Endothelial cell of umbilical vein (primary cell): ENCODE measurements at regions not wholly inside any gene's neighbourhood (a gene's known extent, or its start where the extent isn't known, plus 50 kb on each side); places are given as distances from the start of the nearest gene placed in this dataset.

ENCODE experiments used
- BruUV-seq: library from RNA; stranded (reverse); fragments of 400-500 nt; replicated peaks from 2 replicates; lab custom pipeline; 2021; lab: Mats Ljungman, UMichigan
- CTCF ChIA-PET: fragments of 300-600, 350-600 bp; sonication (Branson Sonifier 250); formaldehyde crosslinking; loops from one replicate; lab custom pipeline; 2021; ENCODE audit warnings: antibody characterized with exemption, inconsistent platforms; lab: Charles Lee
- POLR2A ChIA-PET: fragments of 300-600, 350-600 bp; sonication (Branson Sonifier 250); formaldehyde crosslinking; loops from one replicate; lab custom pipeline; 2021; ENCODE audit warnings: antibody characterized with exemption, inconsistent platforms; lab: Charles Lee
- DNase-seq: peaks from one replicate; pipeline ENCODE4 v3.0.0-alpha.2; 2011; ENCODE audit warnings: low read depth, low spot score
- FAIRE-seq: peaks from 2 replicates; lab custom pipeline; 2011; peaks lifted over from hg19 to GRCh38; lab: Jason Lieb, UNC
- H2AFZ ChIP-seq: 2 replicates; pipeline ENCODE4 v1.6.0; 2012; ENCODE audit warnings: low read depth, low read length, control low read depth, inconsistent platforms
- H3K27ac ChIP-seq: 2 replicates; pipeline ENCODE4 v1.5.1; 2011; ENCODE audit warnings: low read depth, mild to moderate bottlenecking, control low read depth, low read length, moderate library complexity; ENCODE audit not compliant: insufficient read depth
- H3K27me3 ChIP-seq, 2 experiments: 2 replicates each; pipeline versions ENCODE4 v1.6.0 to v1.6.1; 2011; ENCODE audit warnings: low read length in 2 of 2, mixed read lengths in 1 of 2; ENCODE audit not compliant: control insufficient read depth in 2 of 2, insufficient read depth in 2 of 2
- H3K36me3 ChIP-seq, 2 experiments: 2 replicates in 1 of 2; 3 replicates in 1 of 2; pipeline ENCODE4 v1.5.1; 2011; ENCODE audit warnings: low read length in 2 of 2, mild to moderate bottlenecking in 1 of 2, moderate library complexity in 1 of 2; ENCODE audit not compliant: control insufficient read depth in 2 of 2, insufficient read depth in 2 of 2; ENCODE audit errors: extremely low read depth in 1 of 2
- H3K4me1 ChIP-seq: 3 replicates; pipeline ENCODE4 v1.5.1; 2011; ENCODE audit warnings: mild to moderate bottlenecking, low read length; ENCODE audit not compliant: control insufficient read depth, insufficient read depth; ENCODE audit errors: extremely low read depth
- H3K4me2 ChIP-seq: 2 replicates; pipeline ENCODE4 v1.6.1; 2011; ENCODE audit warnings: low read length, control low read depth, mixed read lengths; ENCODE audit not compliant: insufficient read depth
- H3K4me3 ChIP-seq, 3 experiments: fragments of 200-600 bp in 1 of 3; sonication (generic), shearing (Covaris generic) in 1 of 3; replicated peaks in 1 of 3; 2 replicates each; pipeline ENCODE4 v1.5.1; 2011 to 2016; ENCODE audit warnings: control low read depth in 3 of 3, low read length in 3 of 3, mild to moderate bottlenecking in 2 of 3, inconsistent platforms in 1 of 3, low read depth in 1 of 3, moderate library complexity in 1 of 3; ENCODE audit not compliant: insufficient read depth in 1 of 3
- H3K79me2 ChIP-seq: 2 replicates; pipeline ENCODE4 v1.6.0; 2012; ENCODE audit warnings: low read length, inconsistent platforms; ENCODE audit not compliant: control insufficient read depth, insufficient read depth
- H3K9ac ChIP-seq: replicated peaks from 2 replicates; pipeline ENCODE3; 2011; ENCODE audit warnings: low read length, control low read depth; ENCODE audit not compliant: insufficient read depth; ENCODE audit errors: extremely low read depth
- H3K9me1 ChIP-seq: replicated peaks from 3 replicates; pipeline ENCODE4 v1.6.0; 2011; ENCODE audit warnings: mild to moderate bottlenecking, low read length; ENCODE audit not compliant: control insufficient read depth, insufficient read depth; ENCODE audit errors: extremely low read depth
- H3K9me3 ChIP-seq: replicated peaks from 2 replicates; pipeline ENCODE4 v1.5.1; 2012; ENCODE audit warnings: low read length, inconsistent platforms; ENCODE audit not compliant: control insufficient read depth, insufficient read depth
- H4K20me1 ChIP-seq: replicated peaks from 2 replicates; pipeline ENCODE3; 2011; ENCODE audit warnings: mild to moderate bottlenecking, low read length; ENCODE audit not compliant: control insufficient read depth, insufficient read depth; ENCODE audit errors: extremely low read depth
- CTCF ChIP-seq, 2 donors: IDR thresholded peaks; 1 replicate in 1 of 2; 2 replicates in 1 of 2; pipeline ENCODE4 v1.5.1; 2011; ENCODE audit warnings: low read length in 2 of 2, mild to moderate bottlenecking in 2 of 2, moderate library complexity in 2 of 2, control low read depth in 1 of 2, inconsistent platforms in 1 of 2, low read depth in 1 of 2; ENCODE audit not compliant: insufficient read depth in 1 of 2; ENCODE audit errors: extremely low read depth in 1 of 2
- EZH2 ChIP-seq: IDR thresholded peaks from 2 replicates; pipeline ENCODE4 v1.6.1; 2012; ENCODE audit warnings: borderline replicate concordance, low read depth, mild to moderate bottlenecking, moderate library complexity, low read length, inconsistent platforms; ENCODE audit not compliant: severe bottlenecking
- FOS ChIP-seq: IDR thresholded peaks from 2 replicates; pipeline ENCODE4 v1.6.1; 2011; ENCODE audit warnings: mild to moderate bottlenecking, low read length, moderate library complexity, borderline replicate concordance; ENCODE audit not compliant: insufficient read depth
- GATA2 ChIP-seq: IDR thresholded peaks from 2 replicates; pipeline ENCODE4 v1.7.0; 2011; ENCODE audit warnings: low read depth, mild to moderate bottlenecking, moderate library complexity, mixed read lengths, low read length; ENCODE audit not compliant: insufficient read length, insufficient read depth
- MYC ChIP-seq: IDR thresholded peaks from one replicate; pipeline ENCODE4 v1.6.1; 2011; ENCODE audit warnings: mild to moderate bottlenecking, low read depth, low read length
- POLR2A ChIP-seq: IDR thresholded peaks from 2 replicates; pipeline ENCODE4 v1.6.1; 2012; ENCODE audit warnings: low read depth, mild to moderate bottlenecking, control low read depth, low read length
- POLR2AphosphoS5 ChIP-seq: IDR thresholded peaks from 2 replicates; pipeline ENCODE4 v1.6.1; 2012; ENCODE audit warnings: low read depth, mild to moderate bottlenecking, control low read depth, low read length, moderate library complexity; ENCODE audit not compliant: insufficient read depth
- dilution Hi-C: fragments of 300-500 bp; cut with MboI; formaldehyde crosslinking; loops from one replicate; pipeline ENCODE4 v1.15.0; 2019; ENCODE audit warnings: low sequenced_read_pairs; ENCODE audit not compliant: extremely low pct_ligation_motif_present
- intact Hi-C: fragments of 100-400 bp; cut with micrococcal nuclease; formaldehyde crosslinking; loops from one replicate; pipeline ENCODE4 v1.10.0; 2022
- TF ChIP-seq, protein P1 (sequence below): IDR thresholded peaks from 2 replicates; pipeline ENCODE4 v1.6.1; 2011; ENCODE audit not compliant: insufficient read depth, insufficient read length

- Histone ChIP-seq H3K4me3 (no peak overlapping the region), H3K4me1 (peaks cover 9% of the 10 kb centered on the region), H3K36me3 (no peaks in the 10 kb centered on the region), H4K20me1 (no peaks in the 10 kb centered on the region), H3K27ac (no peak overlapping the region), H3K9me1 (no peaks in the 10 kb centered on the region), H3K9me3 (no peaks in the 10 kb centered on the region), H3K4me2 (no peak overlapping the region), H3K9ac (no peak overlapping the region), H3K79me2 (no peaks in the 10 kb centered on the region), H3K27me3 (no peaks in the 10 kb centered on the region), H2AFZ (no peak overlapping the region)
- TF ChIP-seq GATA2 (no peak), EZH2 (no peak), MYC (no peak), FOS (no peak), POLR2AphosphoS5 (no peak)
- TF ChIP-seq, protein P1, sequence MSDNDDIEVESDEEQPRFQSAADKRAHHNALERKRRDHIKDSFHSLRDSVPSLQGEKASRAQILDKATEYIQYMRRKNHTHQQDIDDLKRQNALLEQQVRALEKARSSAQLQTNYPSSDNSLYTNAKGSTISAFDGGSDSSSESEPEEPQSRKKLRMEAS: no peak
- CTCF ChIA-PET: no interaction called here
- dilution Hi-C loops (no loop called here), intact Hi-C loops (no loop called here)
- no TSS peak for BruUV-seq
- FAIRE-seq (no peak), DNase-seq (peak; percentile 10)
- POLR2A ChIA-PET: no interaction called here
Observed at GRCh38 chr5:66440202-66440680, 156.0 kb upstream of the MAST4 start.

- DNase-seq (no peak), FAIRE-seq (no peak)
- Histone ChIP-seq H3K4me2 (no peak overlapping the region), H3K27ac (no peak overlapping the region), H2AFZ (no peak overlapping the region), H4K20me1 (no peaks in the 10 kb centered on the region), H3K36me3 (no peaks in the 10 kb centered on the region), H3K27me3 (no peaks in the 10 kb centered on the region), H3K9me3 (no peaks in the 10 kb centered on the region), H3K9me1 (no peaks in the 10 kb centered on the region), H3K79me2 (no peaks in the 10 kb centered on the region), H3K4me3 (no peak overlapping the region), H3K9ac (no peak overlapping the region), H3K4me1 (peaks cover 9% of the 10 kb centered on the region)
- intact Hi-C loops: no loop called here
- dilution Hi-C loops: no loop called here
- BruUV-seq: no TSS peak
- ChIA-PET POLR2A (no interaction called here), CTCF (no interaction called here)
- TF ChIP-seq GATA2: no peak
- TF ChIP-seq MYC: no peak
- TF ChIP-seq POLR2A: no peak
- no peak for TF ChIP-seq POLR2AphosphoS5
- TF ChIP-seq, protein P1: no peak
- no peak for TF ChIP-seq FOS
- no peak for TF ChIP-seq CTCF (IDR thresholded peaks at IDR 0.05; ENCODE audit: extremely low read depth in 1 of 2, insufficient read depth in 1 of 2, low read depth in 1 of 2, low read length in 2 of 2)
Observed at GRCh38 chr5:66441351-66441750, 154.8 kb upstream of the MAST4 start.
